NCI-H82 treated with DMSO at 0.1 percent for 48 hours (cell line): ENCODE measurements at regions not wholly inside any gene's neighbourhood (a gene's known extent, or its start where the extent isn't known, plus 50 kb on each side); places are given as distances from the start of the nearest gene placed in this dataset.
"Not testable (repeated sequence)": the region's sequence is repeated elsewhere in the genome, so short reads cannot be mapped to it uniquely, and the experiment has no call there.

Experiments used
- DNase-seq: peaks from one replicate; lab custom pipeline; 2025; ENCODE audit not compliant: unreplicated experiment; lab: John Stamatoyannopoulos, UW

GRCh38 chr5:62206150-62206829, 99.7 kb upstream of the KIF2A start:
- no peak for DNase-seq

GRCh38 chr5:62208218-62208852, 97.7 kb upstream of the KIF2A start:
- DNase-seq = no peak

- DNase-seq = no peak
These were observed 94.6 kb upstream of the KIF2A start for GRCh38 chr5:62211405-62211804.

- DNase-seq = no peak
These were observed 93.4 kb upstream of the KIF2A start for GRCh38 chr5:62212648-62213047.

- DNase-seq = no peak
These were observed 91.3 kb upstream of the KIF2A start for GRCh38 chr5:62214701-62215100.

GRCh38 chr5:62216603-62217002, 89.4 kb upstream of the KIF2A start:
- DNase-seq = not testable (repeated sequence)

GRCh38 chr5:62217095-62217494, 88.9 kb upstream of the KIF2A start:
- not testable (repeated sequence) for DNase-seq

- DNase-seq = not testable (repeated sequence)
These were observed 87.1 kb upstream of the KIF2A start for GRCh38 chr5:62218860-62219259.

GRCh38 chr5:62221881-62222280, 84.1 kb upstream of the KIF2A start:
- not testable (repeated sequence) for DNase-seq

- not testable (repeated sequence) for DNase-seq
These were observed 83.7 kb upstream of the KIF2A start for GRCh38 chr5:62222305-62222704.

- not testable (repeated sequence) for DNase-seq
These were observed 82.7 kb upstream of the KIF2A start for GRCh38 chr5:62223312-62223670.

- DNase-seq = not testable (repeated sequence)
These were observed 80.9 kb upstream of the KIF2A start for GRCh38 chr5:62224987-62225601.

- not testable (repeated sequence) for DNase-seq
These were observed 75.1 kb upstream of the KIF2A start for GRCh38 chr5:62230876-62231388.

- DNase-seq = no peak
These were observed 74.4 kb upstream of the KIF2A start for GRCh38 chr5:62231576-62231975.

GRCh38 chr5:62232218-62232617, 73.8 kb upstream of the KIF2A start:
- DNase-seq = not testable (repeated sequence)

- not testable (repeated sequence) for DNase-seq
These were observed 72.6 kb upstream of the KIF2A start for GRCh38 chr5:62233083-62234046.

GRCh38 chr5:62236593-62236992, 69.4 kb upstream of the KIF2A start:
- not testable (repeated sequence) for DNase-seq

GRCh38 chr5:62237944-62238343, 68.1 kb upstream of the KIF2A start:
- DNase-seq = not testable (repeated sequence)

- DNase-seq = not testable (repeated sequence)
These were observed 67.4 kb upstream of the KIF2A start for GRCh38 chr5:62238584-62238983.

GRCh38 chr5:62240494-62240893, 65.5 kb upstream of the KIF2A start:
- not testable (repeated sequence) for DNase-seq

GRCh38 chr5:62242000-62242399, 64.0 kb upstream of the KIF2A start:
- DNase-seq = not testable (repeated sequence)
